GM19452 (cell line): ENCODE measurements at regions not wholly inside any gene's neighbourhood (a gene's known extent, or its start where the extent isn't known, plus 50 kb on each side); places are given as distances from the start of the nearest gene placed in this dataset.

Source experiments
- ATAC-seq: cut with Tn5 transposase; IDR thresholded peaks from one replicate; pipeline ENCODE4 v1.9.1; 2021; ENCODE audit not compliant: unreplicated experiment

GRCh38 chr20:24339210-24339641, 130.2 kb upstream of the SYNDIG1 start:
- ATAC-seq: no peak

- ATAC-seq: no peak
Observed at GRCh38 chr20:24337551-24337950, 131.9 kb upstream of the SYNDIG1 start.

DNA sequence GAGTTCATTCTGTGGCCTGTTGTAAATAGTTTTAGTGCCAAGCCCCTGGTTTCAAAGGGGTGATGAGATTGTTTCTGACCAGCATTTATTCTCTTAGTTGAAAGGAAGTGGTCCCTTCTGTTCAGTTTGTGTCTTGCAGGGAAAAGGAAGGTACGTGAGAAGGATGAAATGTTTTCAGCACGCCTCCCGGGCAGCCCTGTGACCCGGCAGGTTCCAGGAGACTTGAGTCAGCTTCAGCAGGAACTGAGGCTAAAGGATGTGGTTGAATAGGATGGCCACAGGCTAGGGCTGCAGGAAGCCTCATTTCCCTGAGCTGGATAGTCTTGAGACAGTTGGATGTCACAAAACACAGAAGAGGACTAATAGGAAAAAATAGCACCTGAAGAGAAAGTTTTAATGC, 132.4 kb upstream of the SYNDIG1 start:
- no peak for ATAC-seq

- no peak for ATAC-seq
Observed at GRCh38 chr20:24334830-24335229, 134.6 kb upstream of the SYNDIG1 start.

DNA sequence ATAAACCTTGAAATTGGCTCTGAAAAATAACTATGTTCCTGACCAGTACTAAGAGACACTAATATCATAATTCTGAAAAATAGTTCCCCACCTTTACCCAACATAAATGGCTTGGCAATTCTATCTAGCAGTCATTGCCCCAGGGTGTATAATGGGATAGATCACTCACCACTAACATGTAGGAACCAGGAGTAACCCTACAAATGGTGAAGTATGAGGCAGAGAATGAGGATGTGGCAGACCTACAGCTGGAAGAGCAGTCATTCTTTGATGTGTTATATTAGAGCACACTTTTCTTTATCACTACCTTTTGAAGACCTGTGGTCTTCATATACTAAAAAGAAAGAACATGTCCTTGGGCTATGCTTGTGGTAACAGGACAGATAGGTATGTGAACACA, 136.5 kb upstream of the SYNDIG1 start:
- no peak for ATAC-seq

DNA sequence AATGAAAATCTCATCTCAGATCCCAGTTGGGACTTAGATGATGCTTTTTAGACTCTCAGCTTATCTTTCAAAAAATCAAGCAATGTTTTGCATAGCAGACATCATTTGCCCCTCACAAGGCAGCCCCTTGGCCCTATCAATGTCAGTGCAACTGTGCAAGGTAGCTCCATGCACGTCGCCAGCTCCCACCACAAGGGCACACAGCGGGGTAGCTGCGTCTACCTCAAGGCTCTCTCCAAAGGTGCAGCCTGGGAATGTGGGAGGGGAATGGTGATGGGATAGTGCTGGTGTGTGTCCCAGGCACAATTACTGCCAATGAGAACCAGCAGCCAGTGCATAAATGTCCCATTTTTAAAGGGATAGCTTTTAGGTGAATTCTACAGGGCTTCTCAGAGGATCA, 137.5 kb upstream of the SYNDIG1 start:
- no peak for ATAC-seq

DNA sequence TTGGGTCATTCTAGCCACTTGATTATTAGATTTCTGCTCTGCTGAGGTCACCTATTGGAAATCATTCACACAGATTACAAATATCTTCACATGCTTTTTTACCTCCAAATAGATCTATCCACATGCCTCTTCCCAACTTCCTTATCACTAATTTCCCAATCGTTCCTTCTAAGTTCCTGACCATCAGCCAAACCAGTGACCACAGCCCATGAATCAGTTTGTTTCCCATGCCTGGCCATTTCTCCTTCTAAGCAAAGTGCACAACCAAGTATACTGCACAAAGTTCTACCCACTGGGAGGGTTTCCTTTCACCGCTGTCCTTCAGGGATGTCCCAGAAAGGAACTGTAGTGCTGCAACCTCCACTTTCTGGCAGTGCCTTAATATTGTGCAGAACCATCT, 140.5 kb upstream of the SYNDIG1 start:
- no peak for ATAC-seq

DNA sequence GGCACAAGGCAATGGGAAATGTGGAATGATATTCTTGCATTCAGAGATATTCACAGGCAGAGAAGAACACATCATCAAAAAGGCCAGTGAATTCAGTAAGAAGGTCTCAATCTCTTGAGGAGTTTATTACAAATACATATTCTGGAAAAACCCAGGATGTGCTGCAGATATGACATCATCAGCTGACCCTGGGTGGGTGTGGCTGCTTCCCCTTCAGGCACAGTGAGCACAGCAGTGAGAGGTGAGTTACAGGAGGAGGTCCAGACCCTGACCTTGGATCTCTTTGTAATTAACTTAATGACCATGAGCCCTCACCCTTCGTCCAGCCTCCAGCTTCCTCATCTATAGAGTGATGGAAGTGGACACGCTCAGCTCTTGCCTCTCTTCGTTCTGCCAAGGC, 147.5 kb upstream of the SYNDIG1 start:
- no peak for ATAC-seq

- ATAC-seq: no peak
Observed at GRCh38 chr20:24318569-24319352, 150.7 kb upstream of the SYNDIG1 start.

- no peak for ATAC-seq
Observed at GRCh38 chr20:24317224-24317623, 152.2 kb upstream of the SYNDIG1 start.

GRCh38 chr20:24316731-24317130, 152.7 kb upstream of the SYNDIG1 start:
- ATAC-seq: no peak

- no peak for ATAC-seq
Observed at GRCh38 chr20:24314053-24314452, 155.4 kb upstream of the SYNDIG1 start.

DNA sequence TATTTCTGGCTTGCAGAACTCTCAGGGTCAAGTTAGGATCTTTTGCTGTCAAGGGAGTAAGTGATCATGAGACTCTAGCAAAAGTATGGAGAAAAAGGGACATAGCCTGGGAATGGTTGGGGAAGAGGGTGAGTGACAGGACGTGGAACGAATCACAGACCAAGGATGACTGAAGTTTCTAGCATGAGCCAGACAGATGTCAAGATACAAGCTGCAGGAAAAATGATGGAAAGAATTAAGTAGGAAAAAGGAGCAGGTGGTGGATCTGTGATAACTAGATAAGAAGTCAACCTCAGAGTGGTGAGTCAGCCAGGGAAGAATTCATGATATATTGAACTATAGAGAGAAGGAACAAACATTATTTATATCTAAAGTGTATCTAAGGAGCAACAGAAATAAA, 159.8 kb upstream of the SYNDIG1 start:
- ATAC-seq: no peak

DNA sequence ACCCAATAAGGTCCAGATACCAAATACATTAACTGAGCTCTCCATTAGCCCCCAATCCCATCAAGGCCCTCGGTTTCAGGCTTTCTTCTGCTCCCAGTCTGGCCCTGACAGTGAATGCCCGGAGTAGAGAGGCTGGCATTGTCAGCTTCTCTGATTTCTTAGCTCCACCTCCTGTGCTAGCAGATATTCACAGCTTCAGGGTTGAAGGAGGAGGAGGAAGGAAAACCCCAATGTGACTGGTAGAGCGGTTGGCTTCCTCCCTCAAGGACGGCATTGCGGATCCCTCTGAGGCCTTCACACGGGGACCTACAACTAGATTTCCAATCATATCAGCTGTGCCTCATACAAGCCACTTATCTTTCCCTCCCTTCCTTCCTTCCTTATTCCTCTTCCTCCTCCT, 164.1 kb upstream of the SYNDIG1 start:
- no peak for ATAC-seq

DNA sequence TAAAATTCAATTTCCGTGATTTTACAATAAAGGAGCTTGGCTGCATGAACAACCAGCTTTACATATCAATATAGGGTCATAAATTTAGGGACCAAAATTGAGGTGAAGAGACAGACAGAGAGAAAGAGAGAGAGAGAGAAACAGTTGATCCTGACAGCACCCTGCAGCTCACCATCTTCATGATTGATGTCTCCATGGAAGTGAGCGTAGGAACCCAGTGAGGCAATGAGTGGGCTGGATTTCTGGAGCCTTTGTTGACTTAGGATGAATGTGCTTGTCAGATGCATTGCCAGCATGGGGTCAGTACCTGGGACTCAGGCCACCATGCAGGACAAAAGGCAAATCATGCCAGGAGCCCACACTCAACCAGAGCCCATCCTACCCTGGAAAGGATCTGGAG, 165.1 kb upstream of the SYNDIG1 start:
- no peak for ATAC-seq

DNA sequence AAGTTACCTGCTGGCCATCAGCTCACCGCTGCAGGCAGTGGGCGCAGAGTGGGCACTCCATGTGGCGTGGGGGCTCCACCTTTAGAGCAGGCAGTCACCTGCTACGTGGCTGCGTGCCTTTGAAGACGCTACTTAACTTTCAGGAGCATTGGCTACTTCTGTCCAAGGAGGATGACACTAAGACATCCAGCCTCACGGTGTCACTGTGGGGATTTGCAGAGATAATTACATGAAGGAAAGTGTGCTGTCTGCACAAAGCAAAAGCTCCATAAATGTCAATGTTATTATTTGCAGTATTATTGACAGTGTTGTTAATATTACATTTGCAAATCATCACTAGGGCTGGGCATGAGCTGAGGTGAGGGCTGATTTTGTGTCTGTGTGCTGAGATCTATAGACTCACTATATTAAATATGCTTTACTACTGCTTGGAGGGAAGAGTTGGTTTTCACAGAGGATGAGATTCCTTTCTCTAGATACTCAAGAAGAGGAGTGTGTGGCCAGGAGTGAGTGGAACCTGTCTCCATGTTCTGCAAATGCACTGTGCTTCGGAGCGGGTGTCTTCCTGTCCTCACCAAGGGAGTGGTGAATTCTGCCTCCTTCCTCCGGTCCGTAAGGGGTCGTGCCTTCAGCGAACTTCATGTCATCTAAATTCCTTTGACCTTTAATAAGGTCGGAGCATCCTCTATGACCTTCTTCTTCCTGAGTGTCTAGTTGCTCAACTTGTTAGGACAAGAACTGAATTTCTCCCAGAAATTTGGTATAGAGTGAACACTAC, 165.8 kb upstream of the SYNDIG1 start:
- ATAC-seq: no peak

- ATAC-seq: no peak
Observed at GRCh38 chr20:24297993-24298392, 171.4 kb upstream of the SYNDIG1 start.

DNA sequence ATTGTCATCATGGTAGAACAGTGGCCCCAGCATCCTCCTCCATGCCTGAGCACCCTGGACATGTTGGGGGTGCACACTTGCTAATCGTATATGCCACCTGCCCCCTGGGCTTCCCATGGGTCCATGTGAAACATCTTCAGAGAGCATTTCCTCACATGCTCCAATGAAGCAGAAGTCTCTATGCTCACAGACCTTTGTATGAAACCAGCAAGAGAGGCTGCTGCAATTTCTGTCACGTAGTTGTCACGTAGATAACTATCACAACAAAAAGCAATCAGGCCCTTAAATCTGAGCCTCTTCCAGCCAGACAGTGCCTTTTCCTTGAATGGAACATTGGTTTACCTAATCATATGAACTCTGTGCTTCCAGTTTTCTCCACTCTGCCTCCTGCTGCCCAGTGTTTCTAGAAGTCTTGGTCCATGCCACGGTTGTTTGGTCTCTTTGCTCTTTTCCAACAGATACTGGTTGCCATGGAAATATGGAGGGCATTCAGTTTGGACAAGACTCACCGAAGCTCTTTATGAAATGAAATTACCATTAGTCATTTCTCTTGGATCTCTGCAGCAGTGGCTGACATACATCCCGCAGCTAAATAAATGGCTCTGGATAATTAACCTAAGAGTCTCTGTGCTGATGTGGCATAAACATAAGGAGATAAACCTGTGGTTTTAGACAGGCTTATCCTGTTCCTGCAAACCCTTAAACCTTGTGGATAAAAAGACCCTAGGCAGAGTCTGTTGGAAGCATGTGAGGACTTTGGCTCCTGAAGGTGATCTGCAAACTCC, 172.8 kb upstream of the SYNDIG1 start:
- no peak for ATAC-seq

DNA sequence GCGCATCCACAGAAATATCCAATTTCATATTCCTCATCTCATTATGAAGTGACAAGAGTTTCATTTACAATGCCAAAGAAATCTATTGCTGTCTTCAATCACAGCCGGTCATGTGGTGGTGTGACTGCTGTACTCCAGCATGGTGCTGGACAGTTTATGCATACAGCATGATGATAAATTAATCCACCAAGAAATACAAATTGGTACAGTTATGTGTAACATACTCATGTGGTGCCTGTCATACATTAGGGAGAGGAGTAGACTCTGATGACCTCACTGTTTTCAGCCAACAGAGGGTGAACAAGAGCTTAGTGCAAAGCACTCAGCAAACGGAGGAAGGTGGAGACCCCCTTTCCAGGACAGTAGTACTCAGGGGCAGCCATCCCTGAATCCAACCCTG, 178.4 kb upstream of the SYNDIG1 start:
- ATAC-seq: no peak

DNA sequence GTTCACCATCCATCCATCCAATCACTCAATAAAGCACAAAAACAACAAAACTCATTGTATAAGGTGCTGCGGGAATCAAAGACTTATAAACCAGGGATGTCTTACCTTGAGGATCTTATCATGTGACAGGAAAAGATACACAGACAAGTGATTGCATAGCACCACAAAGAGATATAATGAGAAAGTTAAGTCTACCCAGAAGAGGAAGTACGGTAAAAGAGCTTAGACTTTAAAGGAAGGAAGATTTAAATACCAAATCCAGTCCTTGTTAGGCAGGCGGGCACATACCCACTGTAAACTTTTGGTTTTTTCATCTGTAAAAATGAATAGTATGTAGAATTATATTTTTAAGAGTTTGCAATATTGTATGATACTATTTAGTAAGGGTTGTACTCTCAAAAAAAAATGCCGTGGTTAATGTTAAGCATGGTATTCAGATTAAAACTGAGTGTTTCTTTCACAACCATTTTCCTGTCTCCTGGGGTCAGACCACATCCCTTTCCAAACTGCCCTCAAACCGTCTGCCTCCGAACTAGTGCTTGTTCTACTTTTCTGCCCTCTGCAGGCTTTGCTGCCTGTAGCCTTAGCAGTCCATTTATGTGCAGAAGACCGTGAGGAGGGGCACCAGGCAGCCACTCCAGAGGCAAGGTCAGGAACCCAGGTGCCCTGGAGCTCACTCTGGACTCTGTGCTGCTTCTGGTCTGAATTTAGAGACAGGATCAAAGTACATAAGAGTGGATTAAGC, 179.5 kb upstream of the SYNDIG1 start:
- ATAC-seq: peak; percentile 82

- ATAC-seq: no peak
Observed at GRCh38 chr20:24283186-24283585, 186.2 kb upstream of the SYNDIG1 start.
